ENCODE measurements at regions not wholly inside any gene's neighbourhood (a gene's known extent, or its start where the extent isn't known, plus 50 kb on each side); places are given as distances from the start of the nearest gene placed in this dataset.
A peak's percentile ranks its signal among the peaks of the same experiment; 100 is the strongest.

DNA sequence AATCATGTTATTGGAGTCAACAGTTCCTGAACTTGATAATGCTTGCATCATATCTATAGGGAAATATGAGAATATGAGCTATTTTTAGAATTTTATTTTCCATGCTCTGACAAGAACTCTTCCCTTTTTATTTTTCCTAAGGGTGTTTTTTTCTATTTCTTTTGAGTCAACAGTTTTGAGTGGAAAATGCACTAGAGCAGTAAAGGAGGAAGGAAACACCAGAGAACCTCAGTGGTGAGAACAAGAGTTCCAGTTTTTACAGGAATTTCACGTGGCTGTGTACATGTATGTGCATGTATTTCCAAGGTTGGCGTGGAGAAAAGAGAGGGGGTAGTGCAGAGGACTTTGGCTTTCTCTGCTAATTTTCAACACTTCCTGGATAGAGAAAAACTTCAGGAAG lies 63.6 kb upstream of the TNFSF18 start:
- Histone ChIP-seq H2AFZ (ENCODE audit: low read depth, low read length) (no peak overlapping the region), H2AK5ac (ENCODE audit: low read length, severe bottlenecking) (no peak overlapping the region), H4K8ac (ENCODE audit: low read length) (no peak overlapping the region), H2BK12ac (ENCODE audit: low read length in 2 of 2) (no peak overlapping the region), H2BK15ac (ENCODE audit: low read depth, poor library complexity, severe bottlenecking) (no peak overlapping the region), H3K9ac (ENCODE audit: low read length) (no peak overlapping the region), H3K27ac (ENCODE audit: low read length, poor library complexity, severe bottlenecking) (no peak overlapping the region), H3K18ac (ENCODE audit: low read depth in 1 of 2, low read length in 2 of 2) (no peak overlapping the region), H2BK120ac (ENCODE audit: low read depth, low read length) (no peak overlapping the region), H3K79me1 (replicated peaks; ENCODE audit: low read length, poor library complexity, severe bottlenecking) (no peaks in the 10 kb centered on the region), H3K4me1 (ENCODE audit: control insufficient read depth, insufficient read depth, low read depth, low read length) (no peaks in the 10 kb centered on the region), H3K9me3 (ENCODE audit: control insufficient read depth, low read length) (no peaks in the 10 kb centered on the region), H3K23ac (ENCODE audit: low read length in 2 of 2) (no peak overlapping the region), H3K4me3 (ENCODE audit: insufficient read depth in 1 of 2, low read depth in 1 of 2, low read length in 2 of 2) (no peak overlapping the region), H3K27me3 (ENCODE audit: control insufficient read depth in 1 of 2, insufficient read depth in 1 of 2, low read length in 2 of 2) (no peaks in the 10 kb centered on the region), H3K36me3 (ENCODE audit: control insufficient read depth in 1 of 2, insufficient read depth in 2 of 2, low read depth in 1 of 2, low read length in 2 of 2) (no peaks in the 10 kb centered on the region), H3K4me2 (ENCODE audit: low read length, poor library complexity, severe bottlenecking) (no peak overlapping the region), H2BK5ac (ENCODE audit: low read depth, low read length, poor library complexity, severe bottlenecking) (no peak overlapping the region), H3K14ac (ENCODE audit: low read length in 2 of 2) (no peak overlapping the region), H4K91ac (ENCODE audit: low read length) (no peak overlapping the region), H3K4ac (ENCODE audit: low read depth in 1 of 2, low read length in 2 of 2) (no peak overlapping the region)
- 79% methylated on average over 2 of the region's 2 CpGs for WGBS
- DNase-seq: no peak

DNA sequence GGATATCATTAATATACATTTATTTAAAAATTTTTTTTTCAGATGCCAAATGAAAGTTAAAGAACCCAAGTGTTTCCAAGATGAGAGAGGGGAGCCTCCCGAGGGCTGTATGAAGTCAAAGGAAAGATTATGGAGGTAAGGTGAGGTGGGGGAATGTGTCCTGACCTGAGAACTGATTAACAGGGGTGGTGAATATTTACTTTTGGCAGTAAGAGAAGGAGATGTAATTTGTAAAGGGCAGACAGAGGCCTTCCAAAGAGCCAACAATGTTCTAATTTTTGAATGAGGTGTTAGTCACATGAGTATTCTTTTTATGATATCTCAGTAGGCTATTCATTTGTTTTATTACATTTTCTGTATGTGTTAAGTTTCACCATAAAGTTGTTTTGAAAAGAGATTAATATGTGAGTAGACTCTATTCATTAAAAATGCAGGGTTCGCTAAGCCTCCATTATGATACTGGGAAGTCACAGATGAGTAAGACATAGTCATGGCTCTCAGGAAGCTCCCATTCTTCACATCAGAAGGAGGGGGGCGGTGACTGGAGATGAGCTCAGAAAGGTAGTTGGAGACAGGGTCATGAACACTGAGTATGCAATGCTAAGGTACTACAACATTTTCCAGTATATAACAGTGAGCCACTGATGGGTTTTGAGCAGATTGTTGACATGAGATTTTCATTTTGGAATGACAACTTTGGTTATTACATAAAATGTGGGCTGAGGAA lies 62.4 kb upstream of the TNFSF18 start:
- Histone ChIP-seq H2BK12ac (ENCODE audit: low read length in 2 of 2) (no peak overlapping the region), H2BK15ac (ENCODE audit: low read depth, poor library complexity, severe bottlenecking) (no peak overlapping the region), H4K8ac (ENCODE audit: low read length) (no peak overlapping the region), H3K36me3 (ENCODE audit: control insufficient read depth in 1 of 2, insufficient read depth in 2 of 2, low read depth in 1 of 2, low read length in 2 of 2) (no peaks in the 10 kb centered on the region), H3K9me3 (ENCODE audit: control insufficient read depth, low read length) (peaks cover 5% of the 10 kb centered on the region), H2BK120ac (ENCODE audit: low read depth, low read length) (no peak overlapping the region), H3K14ac (ENCODE audit: low read length in 2 of 2) (no peak overlapping the region), H3K4me3 (ENCODE audit: insufficient read depth in 1 of 2, low read depth in 1 of 2, low read length in 2 of 2) (no peak overlapping the region), H3K27ac (ENCODE audit: low read length, poor library complexity, severe bottlenecking) (no peak overlapping the region), H2BK5ac (ENCODE audit: low read depth, low read length, poor library complexity, severe bottlenecking) (no peak overlapping the region), H3K4me1 (ENCODE audit: control insufficient read depth, insufficient read depth, low read depth, low read length) (no peaks in the 10 kb centered on the region), H3K79me1 (replicated peaks; ENCODE audit: low read length, poor library complexity, severe bottlenecking) (no peaks in the 10 kb centered on the region), H2AFZ (ENCODE audit: low read depth, low read length) (no peak overlapping the region), H3K27me3 (ENCODE audit: control insufficient read depth in 1 of 2, insufficient read depth in 1 of 2, low read length in 2 of 2) (no peaks in the 10 kb centered on the region), H4K91ac (ENCODE audit: low read length) (no peak overlapping the region), H2AK5ac (ENCODE audit: low read length, severe bottlenecking) (no peak overlapping the region), H3K4ac (ENCODE audit: low read depth in 1 of 2, low read length in 2 of 2) (no peak overlapping the region), H3K9ac (ENCODE audit: low read length) (no peak overlapping the region), H3K4me2 (ENCODE audit: low read length, poor library complexity, severe bottlenecking) (no peak overlapping the region), H3K18ac (ENCODE audit: low read depth in 1 of 2, low read length in 2 of 2) (no peak overlapping the region), H3K23ac (ENCODE audit: low read length in 2 of 2) (no peak overlapping the region)
- DNase-seq: peak; percentile 14
- 67% methylated on average over 3 of the region's 3 CpGs for WGBS

DNA sequence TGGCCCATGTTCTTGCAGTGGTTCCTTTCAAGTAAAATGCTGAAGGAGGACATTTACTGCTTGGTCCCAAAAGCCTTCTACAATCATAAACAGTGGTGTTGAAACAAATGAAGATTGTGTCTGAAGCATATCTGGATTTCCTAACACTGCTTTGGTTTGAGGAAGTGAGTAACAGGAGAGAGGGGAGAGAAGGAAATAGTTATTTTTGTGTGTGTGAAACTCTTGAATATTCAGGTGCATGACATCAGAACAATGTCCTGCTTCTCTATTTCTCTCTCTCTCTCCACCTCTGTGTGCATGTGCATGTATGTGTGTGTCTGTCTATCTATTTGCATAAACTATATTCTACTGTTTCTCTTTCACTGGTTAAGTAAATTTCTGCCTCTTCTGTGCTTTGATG lies 61.4 kb upstream of the TNFSF18 start:
- Histone ChIP-seq H3K36me3 (ENCODE audit: control insufficient read depth in 1 of 2, insufficient read depth in 2 of 2, low read depth in 1 of 2, low read length in 2 of 2) (no peaks in the 10 kb centered on the region), H4K8ac (ENCODE audit: low read length) (no peak overlapping the region)

DNA sequence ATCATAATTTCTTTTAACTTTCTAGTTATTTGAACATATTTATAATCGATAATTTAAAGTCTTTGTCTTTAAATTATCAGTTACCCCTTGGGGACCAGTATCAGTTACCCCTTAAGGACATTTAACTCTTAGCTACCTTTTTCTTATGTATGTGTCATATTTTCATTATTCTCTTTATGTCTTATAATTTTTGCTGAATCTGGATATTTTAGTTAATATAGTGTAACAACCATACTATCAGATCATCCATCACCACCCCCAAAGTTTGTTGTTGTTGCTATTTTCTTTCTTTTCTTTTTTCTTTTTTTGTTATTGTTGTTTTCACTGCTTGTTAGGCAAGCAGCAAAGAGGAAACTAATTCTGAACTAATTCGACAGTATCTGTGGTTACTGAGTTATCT lies 57.0 kb upstream of the TNFSF18 start:
- no peak overlapping the region for H3K4ac ChIP-seq (ENCODE audit: low read depth in 1 of 2, low read length in 2 of 2)
- H3K4me2 ChIP-seq (ENCODE audit: low read length, poor library complexity, severe bottlenecking): no peak overlapping the region
- WGBS: no CpG with 5 or more reads among the region's 2 CpGs
- H4K91ac ChIP-seq (ENCODE audit: low read length): no peak overlapping the region
- no peak overlapping the region for H2AK5ac ChIP-seq (ENCODE audit: low read length, severe bottlenecking)
- no peak overlapping the region for H4K8ac ChIP-seq (ENCODE audit: low read length)
- H3K14ac ChIP-seq (ENCODE audit: low read length in 2 of 2): no peak overlapping the region
- no peak overlapping the region for H2AFZ ChIP-seq (ENCODE audit: low read depth, low read length)
- H3K9me3 ChIP-seq (ENCODE audit: control insufficient read depth, low read length): peaks cover 17% of the 10 kb centered on the region
- H3K79me1 ChIP-seq (replicated peaks; ENCODE audit: low read length, poor library complexity, severe bottlenecking): no peaks in the 10 kb centered on the region
- no peak overlapping the region for H3K27ac ChIP-seq (ENCODE audit: low read length, poor library complexity, severe bottlenecking)
- H3K23ac ChIP-seq (ENCODE audit: low read length in 2 of 2): no peak overlapping the region
- no peak overlapping the region for H2BK12ac ChIP-seq (ENCODE audit: low read length in 2 of 2)
- no peak for DNase-seq
- H2BK5ac ChIP-seq (ENCODE audit: low read depth, low read length, poor library complexity, severe bottlenecking): no peak overlapping the region
- H2BK120ac ChIP-seq (ENCODE audit: low read depth, low read length): no peak overlapping the region
- no peak overlapping the region for H3K18ac ChIP-seq (ENCODE audit: low read depth in 1 of 2, low read length in 2 of 2)
- no peak overlapping the region for H3K9ac ChIP-seq (ENCODE audit: low read length)
- H2BK15ac ChIP-seq (ENCODE audit: low read depth, poor library complexity, severe bottlenecking): no peak overlapping the region
- no peak overlapping the region for H3K4me3 ChIP-seq (ENCODE audit: insufficient read depth in 1 of 2, low read depth in 1 of 2, low read length in 2 of 2)
- H3K36me3 ChIP-seq (ENCODE audit: control insufficient read depth in 1 of 2, insufficient read depth in 2 of 2, low read depth in 1 of 2, low read length in 2 of 2): peaks cover 0 to 5% of the 10 kb centered on the region in 2 experiments
- H3K27me3 ChIP-seq (ENCODE audit: control insufficient read depth in 1 of 2, insufficient read depth in 1 of 2, low read length in 2 of 2): no peaks in the 10 kb centered on the region
- no peaks in the 10 kb centered on the region for H3K4me1 ChIP-seq (ENCODE audit: control insufficient read depth, insufficient read depth, low read depth, low read length)

More for the DNA sequence above, 61.4 kb upstream of the TNFSF18 start:
- no peak overlapping the region for H3K9ac ChIP-seq (ENCODE audit: low read length)
- no peak overlapping the region for H2AFZ ChIP-seq (ENCODE audit: low read depth, low read length)
- no peaks in the 10 kb centered on the region for H3K4me1 ChIP-seq (ENCODE audit: control insufficient read depth, insufficient read depth, low read depth, low read length)
- peaks cover 9% of the 10 kb centered on the region for H3K9me3 ChIP-seq (ENCODE audit: control insufficient read depth, low read length)
- no peak overlapping the region for H3K4me3 ChIP-seq (ENCODE audit: insufficient read depth in 1 of 2, low read depth in 1 of 2, low read length in 2 of 2)
- no peaks in the 10 kb centered on the region for H3K79me1 ChIP-seq (replicated peaks; ENCODE audit: low read length, poor library complexity, severe bottlenecking)
- no peak overlapping the region for H4K91ac ChIP-seq (ENCODE audit: low read length)
- H2BK5ac ChIP-seq (ENCODE audit: low read depth, low read length, poor library complexity, severe bottlenecking): no peak overlapping the region
- no peak overlapping the region for H3K4me2 ChIP-seq (ENCODE audit: low read length, poor library complexity, severe bottlenecking)
- no peak overlapping the region for H3K4ac ChIP-seq (ENCODE audit: low read depth in 1 of 2, low read length in 2 of 2)
- H3K27ac ChIP-seq (ENCODE audit: low read length, poor library complexity, severe bottlenecking): no peak overlapping the region
- no peak overlapping the region for H2BK15ac ChIP-seq (ENCODE audit: low read depth, poor library complexity, severe bottlenecking)
- no peaks in the 10 kb centered on the region for H3K27me3 ChIP-seq (ENCODE audit: control insufficient read depth in 1 of 2, insufficient read depth in 1 of 2, low read length in 2 of 2)
- no peak overlapping the region for H2AK5ac ChIP-seq (ENCODE audit: low read length, severe bottlenecking)
- H3K18ac ChIP-seq (ENCODE audit: low read depth in 1 of 2, low read length in 2 of 2): no peak overlapping the region
- H2BK120ac ChIP-seq (ENCODE audit: low read depth, low read length): no peak overlapping the region
- H2BK12ac ChIP-seq (ENCODE audit: low read length in 2 of 2): no peak overlapping the region
- peak; percentile 47 for DNase-seq
- H3K14ac ChIP-seq (ENCODE audit: low read length in 2 of 2): no peak overlapping the region
- H3K23ac ChIP-seq (ENCODE audit: low read length in 2 of 2): no peak overlapping the region
